Non-pigmented ciliary epithelial cell (primary cell): ENCODE measurements at regions not wholly inside any gene's neighbourhood (a gene's known extent, or its start where the extent isn't known, plus 50 kb on each side); places are given as distances from the start of the nearest gene placed in this dataset.

Experiments used
- DNase-seq: peaks from one replicate; pipeline ENCODE4 v3.0.0-alpha.2; 2010; ENCODE audit warnings: low read depth

DNA sequence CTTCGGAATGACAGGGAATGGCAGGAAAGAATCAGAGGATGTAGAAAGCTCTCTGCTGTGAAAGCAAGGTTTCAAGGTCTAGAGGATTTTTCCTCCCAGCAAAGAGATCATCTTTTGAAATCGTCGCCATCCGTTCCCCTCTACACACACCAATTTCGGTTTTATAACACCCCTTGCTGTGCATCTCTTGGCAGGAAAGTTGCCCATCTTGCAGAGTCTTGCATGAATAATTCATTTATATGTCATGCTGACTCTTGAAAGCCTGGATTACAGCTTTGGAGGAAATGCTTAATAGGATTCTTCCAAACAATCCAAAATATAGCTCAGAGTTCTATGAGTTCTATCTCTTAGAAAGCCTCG, 262.7 kb downstream of the CHL1 start:
- DNase-seq: no peak

DNA sequence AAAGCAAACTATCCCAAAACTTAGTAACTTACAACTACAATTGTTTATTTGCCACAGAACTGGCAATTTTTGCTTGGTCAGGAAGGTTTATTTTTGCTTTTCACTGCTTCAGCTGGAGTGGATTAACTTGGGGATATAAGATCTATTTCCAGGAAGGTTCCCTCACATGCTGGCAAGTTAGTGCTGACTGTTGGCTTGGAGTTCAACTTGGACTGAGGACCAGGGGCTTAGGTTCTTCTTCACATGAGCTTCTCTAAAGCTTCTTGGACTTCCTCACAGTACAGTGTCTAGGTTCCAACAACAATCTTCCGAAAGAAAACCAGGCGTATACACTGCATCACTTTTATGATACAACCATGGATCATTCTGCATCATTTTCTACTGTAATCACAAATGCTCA, 264.4 kb downstream of the CHL1 start:
- DNase-seq: no peak

DNA sequence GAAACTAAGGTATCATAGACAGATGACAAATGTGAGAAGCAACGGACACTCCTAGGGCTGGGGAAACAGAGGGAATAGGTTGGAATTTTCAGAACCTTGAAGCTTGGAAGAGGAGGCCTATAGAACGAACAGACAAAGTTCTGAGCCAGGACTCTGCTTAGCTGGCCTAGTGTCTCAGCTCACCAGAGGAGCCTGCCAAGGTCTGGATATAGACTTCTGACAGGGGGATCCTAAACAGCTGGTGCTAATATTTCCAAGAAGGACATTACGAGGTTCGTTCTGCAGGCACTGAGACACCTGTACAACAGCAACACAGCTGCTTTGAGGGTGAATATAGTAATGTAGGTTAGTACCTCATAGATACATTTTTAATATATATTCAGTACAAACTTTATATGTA, 266.3 kb downstream of the CHL1 start:
- no peak for DNase-seq

DNA sequence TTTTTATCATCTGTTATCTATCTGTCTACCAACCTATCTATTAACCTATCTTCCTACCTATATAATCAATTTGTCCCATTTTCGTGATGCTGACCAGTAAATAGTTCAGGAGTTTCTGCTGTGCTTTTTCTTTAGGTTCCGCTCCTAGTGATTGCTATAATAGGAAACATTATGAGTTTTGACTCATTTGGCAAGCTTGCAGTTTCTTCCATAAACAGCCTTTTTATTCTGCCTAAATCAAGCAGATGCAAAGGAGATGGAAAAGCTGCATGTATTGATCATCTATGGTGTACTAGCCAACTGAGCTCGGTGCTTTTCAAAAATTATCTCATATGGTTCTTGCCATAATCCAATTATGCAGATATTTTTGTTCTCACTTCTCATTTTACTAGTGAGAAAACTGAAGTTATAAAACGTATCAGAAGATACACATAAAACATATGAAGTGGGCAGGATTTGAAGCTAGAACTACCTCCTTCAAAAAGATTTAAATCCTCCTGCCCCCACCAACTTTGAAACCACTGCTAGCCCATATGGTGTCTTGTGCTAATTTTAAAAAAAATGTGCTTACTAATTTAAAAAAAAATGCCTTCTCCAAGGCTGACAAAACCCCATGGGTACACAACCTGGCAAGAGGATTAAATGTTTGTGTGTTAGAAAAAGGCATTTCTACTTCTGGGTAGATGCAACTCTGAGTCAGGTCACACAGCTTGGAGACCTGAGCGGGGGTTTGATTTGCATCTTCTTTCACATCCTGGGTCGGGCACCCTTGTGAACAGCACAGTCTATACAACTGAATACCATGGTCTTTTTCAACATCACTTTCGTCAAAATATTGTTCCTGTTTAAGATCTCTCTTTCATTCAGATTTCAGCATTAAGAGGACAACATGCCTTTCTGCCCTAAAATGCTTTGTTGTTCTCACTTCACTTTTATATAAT, 267.0 kb downstream of the CHL1 start:
- DNase-seq: no peak

DNA sequence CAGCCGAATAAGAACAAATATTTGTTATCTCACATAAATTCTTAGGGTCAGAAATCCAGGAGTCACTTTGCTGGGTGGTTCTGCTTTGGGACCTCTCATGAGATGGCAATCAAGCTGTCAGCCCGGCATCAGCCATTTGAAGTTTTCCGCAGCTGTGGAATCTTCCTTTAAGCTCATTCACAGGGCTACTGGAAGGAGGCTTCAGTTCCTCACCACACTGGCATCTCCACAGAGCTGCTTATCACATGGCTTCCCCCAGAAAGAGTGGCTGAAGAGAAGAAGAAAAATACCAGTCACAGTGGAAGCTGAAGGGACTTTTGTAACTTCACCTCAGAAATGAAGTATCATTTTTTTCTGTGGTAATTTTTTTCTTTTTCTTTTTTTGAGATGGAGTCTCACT, 267.7 kb downstream of the CHL1 start:
- no peak for DNase-seq

DNA sequence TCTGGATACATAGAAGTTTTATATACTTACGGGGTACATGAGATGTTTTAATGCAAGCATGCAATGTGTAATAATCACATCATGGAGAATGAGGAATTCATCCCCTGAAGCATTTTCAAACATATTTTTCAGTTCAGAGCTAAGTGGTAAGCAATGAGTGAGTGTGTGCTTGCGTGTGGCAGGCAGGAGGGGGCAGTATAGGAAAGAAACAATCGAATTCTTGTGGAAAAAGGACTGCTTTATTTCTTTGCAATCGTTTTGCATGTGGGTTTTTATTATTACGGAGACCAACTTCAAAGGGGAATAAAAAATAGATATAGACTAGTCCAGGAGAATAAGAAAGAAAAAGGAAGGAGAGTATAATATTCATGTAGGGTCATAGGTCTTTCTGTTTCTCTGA, 271.6 kb downstream of the CHL1 start:
- DNase-seq: no peak

DNA sequence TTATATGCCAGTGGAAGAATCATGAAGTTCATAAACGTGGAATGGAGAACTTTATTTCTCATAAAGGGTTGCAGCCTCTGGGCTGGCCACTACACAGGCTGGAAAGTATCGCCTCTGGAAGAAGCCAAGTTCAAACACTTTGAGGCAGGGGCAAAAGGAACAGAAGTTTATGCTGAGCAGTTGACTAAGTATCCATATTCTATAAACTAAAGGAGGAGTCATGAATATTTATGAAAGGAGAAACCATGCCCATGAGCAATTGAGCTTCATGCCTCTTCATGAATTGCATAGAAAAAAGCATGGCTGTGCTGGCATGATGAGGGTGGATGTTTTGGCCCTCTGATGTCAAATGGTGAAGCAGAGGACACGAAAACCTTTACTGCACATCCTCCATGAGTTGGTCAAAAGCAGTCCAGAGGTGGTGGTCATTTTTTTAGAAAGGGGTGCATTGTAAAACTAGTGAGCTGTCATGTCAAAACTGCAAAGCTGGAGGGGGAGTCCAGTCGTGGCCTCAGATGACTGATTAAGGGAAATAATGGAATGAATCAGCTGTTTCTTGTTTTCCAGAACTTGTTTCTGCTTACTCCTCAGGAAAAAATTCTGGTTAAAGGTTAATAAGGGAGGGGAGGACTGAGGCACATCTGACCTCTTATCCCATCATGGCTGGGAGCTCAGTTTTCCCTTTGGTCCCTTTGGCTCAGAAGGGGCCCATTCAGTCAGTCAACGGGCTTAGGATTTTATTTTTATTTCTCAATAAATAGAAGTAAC, 276.7 kb downstream of the CHL1 start:
- no peak for DNase-seq

DNA sequence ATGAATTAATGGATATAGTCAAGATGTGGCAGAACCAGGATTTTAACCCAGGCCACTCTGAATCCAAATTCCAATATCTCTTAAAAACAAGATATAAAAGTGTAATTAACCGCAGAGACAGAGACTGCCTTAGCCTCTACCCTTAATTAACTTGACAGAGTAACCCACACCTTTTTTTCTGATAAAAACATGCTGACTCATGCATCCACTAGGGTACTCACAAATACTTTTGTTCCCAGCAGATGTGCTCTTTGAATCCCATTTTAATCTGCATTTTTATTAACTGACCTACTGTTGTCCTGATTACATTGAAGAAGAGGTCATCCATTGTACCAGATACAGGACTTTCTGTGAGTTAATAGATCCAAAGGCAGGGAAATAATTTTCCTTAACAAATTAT, 278.3 kb downstream of the CHL1 start:
- DNase-seq: no peak

DNA sequence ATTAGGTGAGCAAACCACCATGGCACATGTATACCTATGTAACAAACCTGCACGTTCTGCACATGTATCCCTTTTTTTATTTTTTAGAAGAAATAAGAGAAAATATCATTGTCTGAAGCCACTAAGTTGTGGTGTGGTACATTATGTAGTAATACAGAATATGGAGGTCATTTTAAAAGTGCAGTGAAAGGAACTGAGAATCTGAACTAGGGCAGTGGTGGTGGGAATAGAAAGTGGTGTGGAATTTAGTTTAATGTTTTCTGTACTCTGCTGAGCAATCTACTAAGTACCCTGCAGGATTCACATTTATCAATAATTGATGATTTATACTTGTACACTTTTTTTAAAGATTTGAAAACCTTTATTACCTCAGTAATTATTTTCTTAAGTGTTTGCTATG, 283.5 kb downstream of the CHL1 start:
- DNase-seq: no peak

DNA sequence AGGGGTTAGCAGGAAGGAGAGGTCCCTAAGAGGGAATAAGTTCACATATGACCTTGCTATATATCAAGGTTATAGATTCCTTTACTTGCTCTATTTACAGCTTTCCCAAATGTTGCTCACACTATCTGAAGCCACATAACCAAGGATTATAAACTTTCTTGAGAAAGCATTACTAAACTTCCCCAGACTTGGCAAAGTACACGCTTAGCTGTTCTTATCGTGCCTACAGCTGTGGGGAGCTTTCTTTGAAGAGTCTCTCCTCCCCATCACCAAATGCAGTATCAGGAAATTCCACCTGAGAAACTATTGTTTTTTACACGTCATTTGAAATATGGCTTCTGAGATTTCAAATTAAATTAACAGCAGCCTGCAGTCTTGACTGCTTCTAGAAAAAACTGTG, 284.5 kb downstream of the CHL1 start:
- DNase-seq: no peak

DNA sequence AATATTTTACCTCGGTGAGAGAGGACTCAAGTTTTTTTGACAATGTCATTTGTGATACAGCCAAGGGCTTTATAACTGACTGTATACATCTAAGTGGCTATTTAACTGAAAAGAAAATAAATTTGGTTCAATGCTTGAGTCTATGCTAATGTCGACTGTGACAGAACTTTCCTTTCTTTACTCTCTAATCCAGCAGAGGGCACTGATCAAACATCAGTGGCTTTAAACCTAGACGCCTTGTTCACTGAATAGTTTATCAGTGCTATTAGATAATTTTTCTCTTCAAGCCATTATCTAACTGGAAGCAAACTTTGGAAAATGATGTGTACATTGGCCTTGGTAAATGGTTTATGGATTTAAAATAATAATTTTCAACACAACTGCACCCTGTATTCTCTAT, 285.1 kb downstream of the CHL1 start:
- no peak for DNase-seq

DNA sequence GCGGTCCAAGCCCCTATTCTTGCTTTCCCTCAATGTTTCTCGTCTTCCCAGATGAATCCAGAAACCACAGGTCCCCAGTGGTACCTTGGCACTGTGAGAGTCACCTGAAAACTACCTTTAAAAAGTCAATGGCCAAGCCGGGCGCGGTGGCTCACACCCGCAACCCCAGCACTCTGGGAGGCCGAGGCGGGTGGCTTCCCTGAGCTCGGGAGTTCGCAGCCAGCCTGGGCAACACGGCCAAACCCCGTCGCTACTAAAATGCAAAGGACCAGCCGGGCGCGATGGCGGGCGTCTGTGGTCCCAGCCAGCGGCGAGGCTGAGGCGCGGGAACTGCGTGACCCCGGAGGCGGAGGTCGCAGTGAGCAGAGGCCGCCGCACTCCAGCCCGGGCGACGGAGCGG, 285.9 kb downstream of the CHL1 start:
- no peak for DNase-seq

DNA sequence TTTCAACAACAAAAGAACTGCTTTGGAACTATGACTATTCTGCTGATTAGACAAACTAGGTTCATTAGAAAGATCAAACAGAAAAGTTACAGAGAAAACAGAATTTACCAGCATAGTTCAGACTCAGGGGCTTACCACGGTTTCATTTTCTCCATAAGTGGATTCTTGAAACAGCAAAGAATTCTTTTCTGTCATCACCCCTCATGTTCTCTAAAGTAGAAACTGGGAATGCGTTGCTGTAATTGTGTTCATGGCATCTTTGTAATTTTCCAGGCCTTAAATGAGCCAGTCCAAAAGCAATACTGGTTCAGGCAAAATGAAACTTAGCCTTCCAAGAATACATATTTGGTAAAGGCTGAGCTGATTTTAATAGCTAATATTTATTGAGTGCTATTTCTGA, 287.8 kb downstream of the CHL1 start:
- DNase-seq: no peak

DNA sequence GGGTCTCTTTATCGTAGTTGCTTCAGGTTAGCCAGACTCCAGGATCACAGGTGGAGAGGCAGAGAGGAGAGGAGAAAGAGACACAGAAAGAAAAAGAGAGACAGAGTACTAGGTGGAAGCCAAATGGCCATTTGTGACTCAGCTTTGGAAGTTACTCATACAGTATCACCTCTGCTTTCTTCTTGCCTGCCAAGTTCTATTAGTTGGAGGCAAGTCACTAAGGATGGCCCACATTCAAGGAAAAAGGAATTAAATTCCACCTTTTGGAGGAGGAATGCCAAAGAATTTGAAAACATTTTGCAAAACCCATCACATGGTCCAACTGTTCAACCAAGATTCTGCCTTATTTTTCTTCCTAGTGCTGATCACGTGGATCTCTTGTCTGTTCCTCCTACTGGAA, 291.1 kb downstream of the CHL1 start:
- DNase-seq: no peak

DNA sequence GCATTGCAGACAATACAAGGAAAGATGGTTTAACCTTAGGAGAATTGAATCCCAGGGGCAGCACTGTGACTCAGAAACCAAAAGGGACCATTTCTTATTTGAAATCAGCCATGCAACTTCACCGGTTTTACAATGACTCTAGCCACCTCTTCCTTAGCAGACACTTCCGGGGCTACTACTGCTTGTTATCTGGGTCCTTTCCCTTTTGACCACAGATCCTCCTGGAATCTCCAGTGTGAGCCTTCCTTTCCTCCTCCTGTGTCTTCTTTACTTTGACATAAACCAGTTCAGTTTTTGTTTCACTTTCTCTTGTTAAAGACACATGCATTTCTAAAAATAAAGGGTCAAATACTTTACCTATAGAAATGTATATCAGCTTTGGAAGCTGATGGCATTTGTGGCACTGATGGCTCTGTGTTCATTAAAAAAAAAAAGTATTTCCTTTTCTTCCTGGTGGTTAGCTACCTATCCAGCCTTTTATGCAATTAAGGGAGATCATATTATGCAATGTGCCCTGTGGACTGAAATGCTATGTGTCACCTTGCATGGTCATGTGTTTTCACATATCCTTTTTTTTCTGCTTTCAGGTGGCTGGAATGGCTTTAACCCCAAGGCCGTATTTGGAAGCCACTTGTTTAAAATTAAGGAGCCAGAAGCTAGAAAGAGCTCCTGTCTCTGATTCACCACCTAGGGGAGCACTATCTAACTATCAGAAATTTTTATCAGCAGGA, 296.2 kb downstream of the CHL1 start:
- DNase-seq: no peak

DNA sequence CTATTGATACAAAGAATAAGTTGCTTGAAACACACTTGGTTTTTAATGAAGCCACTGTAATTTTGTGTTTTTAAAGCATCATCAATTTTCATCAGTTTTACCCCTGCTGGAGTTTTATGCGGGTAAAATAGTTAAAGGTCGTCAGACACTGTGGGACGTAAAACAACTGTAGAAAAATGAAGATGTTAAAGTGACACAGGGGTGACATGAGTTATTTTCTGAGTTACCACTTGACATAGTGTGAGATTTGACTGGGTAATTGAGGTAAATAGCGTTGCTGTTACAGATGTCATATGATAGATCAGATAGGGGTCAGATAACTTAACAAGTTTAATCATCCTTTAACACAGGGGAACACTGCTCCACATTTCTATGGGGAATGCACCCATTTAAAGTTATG, 297.6 kb downstream of the CHL1 start:
- DNase-seq: no peak

DNA sequence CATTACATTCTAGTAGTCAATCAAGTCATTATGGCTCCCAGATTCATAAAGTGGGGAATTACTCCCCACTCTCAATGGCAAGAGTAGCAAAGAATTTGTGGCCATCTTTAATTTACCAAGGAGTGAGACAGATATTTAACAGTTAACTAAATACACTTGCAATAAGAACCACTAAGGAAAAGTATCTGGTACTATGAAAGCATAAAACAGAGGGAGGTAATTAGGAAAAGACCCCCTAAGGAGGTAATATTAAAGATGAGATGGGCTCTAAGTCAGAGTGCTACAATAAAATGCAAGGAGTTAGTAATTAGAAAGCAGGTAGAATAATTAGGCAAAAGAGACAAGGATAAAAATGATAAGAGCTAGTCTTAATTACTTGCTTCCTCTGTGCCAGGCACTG, 301.9 kb downstream of the CHL1 start:
- DNase-seq: no peak

DNA sequence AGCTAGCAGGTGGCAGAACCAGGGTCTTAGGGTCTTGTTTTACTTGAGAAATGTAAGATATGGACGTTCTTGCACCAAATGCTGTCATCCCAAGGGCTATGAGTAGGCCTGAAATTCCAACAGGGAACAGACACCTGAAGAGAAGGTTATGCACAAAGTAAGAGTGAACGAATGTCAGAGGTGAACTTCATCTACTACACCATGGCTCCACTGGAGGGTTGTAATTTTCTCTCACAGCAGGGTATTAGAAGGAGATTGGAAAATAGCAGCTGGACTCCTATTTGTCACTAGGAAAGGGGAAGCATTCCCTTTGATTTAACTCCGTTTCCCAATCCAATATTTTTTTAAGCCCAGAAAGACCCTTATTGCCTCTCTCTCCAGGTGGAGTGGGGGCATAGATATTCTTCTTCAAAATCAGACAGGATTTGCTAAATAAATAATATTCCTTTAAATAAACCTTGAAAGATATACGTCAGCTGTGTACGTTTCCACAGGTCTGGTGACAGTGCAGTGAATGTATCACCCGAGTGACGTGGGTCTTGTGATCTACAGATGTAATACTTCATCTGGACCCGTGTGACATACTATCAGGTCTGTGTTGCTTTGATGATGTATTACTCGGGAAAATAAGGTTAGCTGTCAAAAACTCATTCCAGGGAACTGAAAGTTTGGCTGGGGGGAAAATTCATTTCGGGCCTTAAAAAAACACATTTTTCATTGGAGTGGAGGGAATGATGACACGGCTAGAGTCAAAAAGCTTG, 302.6 kb downstream of the CHL1 start:
- no peak for DNase-seq

DNA sequence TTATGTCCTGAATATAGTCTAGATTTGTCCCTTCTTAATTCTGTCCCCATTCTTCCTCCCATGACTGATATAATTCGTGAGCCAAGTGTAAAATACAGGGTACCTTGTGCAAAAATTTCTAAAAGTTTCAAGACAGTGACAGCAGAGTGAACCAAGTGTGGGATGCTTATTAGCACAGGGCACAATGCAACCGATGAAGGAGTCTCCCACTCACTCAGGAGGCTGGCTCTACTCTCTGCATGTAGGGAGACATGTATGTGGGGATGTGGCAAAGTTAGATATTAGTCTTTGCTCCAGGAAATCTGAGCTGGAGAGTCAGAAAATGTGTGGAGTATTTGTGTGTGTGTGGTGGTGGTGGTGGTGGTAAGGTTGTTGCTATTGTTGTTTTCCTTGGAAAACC, 305.9 kb downstream of the CHL1 start:
- no peak for DNase-seq

DNA sequence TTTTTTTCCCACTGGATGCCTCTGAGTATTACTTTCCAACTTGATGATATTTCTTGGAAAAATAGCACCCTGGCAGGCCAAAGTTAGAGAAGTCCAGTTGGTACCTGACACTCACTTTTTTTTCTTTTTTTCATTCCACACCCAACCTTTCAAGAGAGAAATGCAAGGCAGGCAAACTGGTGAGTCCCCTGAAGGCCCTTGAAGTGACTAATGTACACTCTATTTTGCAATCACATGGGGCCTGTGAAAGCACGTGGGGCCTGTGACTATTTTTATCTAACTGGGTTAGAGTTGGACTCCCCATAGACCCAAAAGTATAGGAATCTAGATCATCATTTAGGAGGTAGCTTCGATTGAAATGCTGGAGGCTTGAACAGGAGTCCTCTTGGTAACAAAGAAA, 316.7 kb downstream of the CHL1 start:
- DNase-seq: no peak

DNA sequence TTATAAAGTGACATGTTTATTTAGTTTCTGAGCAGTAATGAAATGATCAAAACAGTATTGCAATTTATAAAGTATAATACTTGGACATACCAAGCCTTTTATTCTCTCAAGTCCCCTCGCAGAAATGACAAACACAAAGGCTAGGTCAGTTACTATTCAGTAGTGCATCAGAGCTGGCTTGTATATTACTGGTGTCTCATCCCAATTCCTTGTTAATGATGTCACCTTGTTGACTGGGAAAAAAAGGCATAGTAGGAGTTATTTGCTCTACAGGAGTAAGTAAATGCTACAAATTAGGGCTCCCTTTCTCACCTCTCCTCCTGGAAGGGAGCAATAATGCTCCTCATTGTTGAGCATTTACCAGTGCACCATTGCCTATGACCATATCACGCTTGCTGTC, 317.6 kb downstream of the CHL1 start:
- no peak for DNase-seq

DNA sequence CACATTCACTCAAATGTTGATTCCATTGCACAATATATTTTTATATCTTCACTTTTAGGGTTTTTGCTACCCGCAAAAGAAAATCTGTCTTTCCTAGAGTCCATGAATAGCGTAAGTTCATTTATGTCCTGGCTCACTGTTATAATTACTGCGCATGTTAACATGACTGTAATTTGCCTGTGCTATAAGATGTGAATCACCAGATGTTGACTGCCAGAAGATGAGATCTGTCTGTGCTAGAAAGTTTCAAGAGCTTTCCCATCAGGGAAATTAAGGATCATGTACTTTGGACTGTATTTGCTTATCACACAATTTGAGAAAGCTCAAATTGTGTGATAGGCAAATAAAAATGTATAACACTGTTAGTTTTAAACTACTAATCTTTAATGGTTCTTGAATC, 322.5 kb downstream of the CHL1 start:
- DNase-seq: no peak
